Dendritic cell treated with granulocyte-macrophage colony-stimulating factor and Interleukin-4, amounts not matched to agents 40 ng/mL and 50 ng/mL, for 4 days (primary cell): ENCODE measurements at regions not wholly inside any gene's neighbourhood (a gene's known extent, or its start where the extent isn't known, plus 50 kb on each side); places are given as distances from the start of the nearest gene placed in this dataset.
"Not testable (repeated sequence)": the region's sequence is repeated elsewhere in the genome, so short reads cannot be mapped to it uniquely, and the experiment has no call there.

Experiments used
- H3K27ac Mint-ChIP-seq: one replicate; pipeline ENCODE4 v1.8.0; 2022; ENCODE audit warnings: mild to moderate bottlenecking, mixed read lengths
- H3K27me3 Mint-ChIP-seq: one replicate; pipeline ENCODE4 v1.8.0; 2022; ENCODE audit warnings: mild to moderate bottlenecking, mixed read lengths
- H3K36me3 Mint-ChIP-seq: one replicate; pipeline ENCODE4 v1.8.0; 2022; ENCODE audit warnings: low read depth, mixed read lengths
- H3K4me1 Mint-ChIP-seq: one replicate; pipeline ENCODE4 v1.8.0; 2022; ENCODE audit warnings: low read depth, mixed read lengths
- H3K4me3 Mint-ChIP-seq: one replicate; pipeline ENCODE4 v1.8.0; 2022; ENCODE audit warnings: mild to moderate bottlenecking, moderate library complexity, mixed read lengths
- H3K9me3 Mint-ChIP-seq: one replicate; pipeline ENCODE4 v1.8.0; 2022; ENCODE audit warnings: mixed read lengths
- intact Hi-C: fragments of 100-400 bp; cut with micrococcal nuclease; formaldehyde crosslinking; loops from one replicate; pipeline ENCODE4 v1.15.0; 2022

GRCh38 chr3:72065236-72065635 is 280.3 kb upstream of the PROK2 start:
- Mint-ChIP-seq H3K9me3 (peaks cover 16% of the 10 kb centered on the region), H3K27me3 (peaks cover 31% of the 10 kb centered on the region), H3K4me3 (no peak overlapping the region), H3K36me3 (no peaks in the 10 kb centered on the region), H3K4me1 (peaks cover 14% of the 10 kb centered on the region), H3K27ac (no peak overlapping the region)
- intact Hi-C loops: no loop called here

GRCh38 chr3:72064727-72065126 is 279.8 kb upstream of the PROK2 start:
- H3K9me3 Mint-ChIP-seq: peaks cover 16% of the 10 kb centered on the region
- H3K27me3 Mint-ChIP-seq: peaks cover 31% of the 10 kb centered on the region
- H3K4me3 Mint-ChIP-seq, H3K36me3 Mint-ChIP-seq, intact Hi-C loops, H3K27ac Mint-ChIP-seq: not testable (repeated sequence)
- H3K4me1 Mint-ChIP-seq: peaks cover 14% of the 10 kb centered on the region

- Mint-ChIP-seq H3K27ac (no peak overlapping the region), H3K27me3 (peaks cover 28% of the 10 kb centered on the region), H3K4me3 (no peak overlapping the region), H3K9me3 (peaks cover 16% of the 10 kb centered on the region), H3K36me3 (no peaks in the 10 kb centered on the region), H3K4me1 (peaks cover 16% of the 10 kb centered on the region)
- intact Hi-C loops: no loop called here
Measured at GRCh38 chr3:72062017-72062416, 277.1 kb upstream of the PROK2 start.

- H3K4me1 Mint-ChIP-seq: peaks cover 8% of the 10 kb centered on the region
Measured at GRCh38 chr3:72060447-72061034, 275.6 kb upstream of the PROK2 start.

GRCh38 chr3:72058493-72059081 is 273.6 kb upstream of the PROK2 start:
- intact Hi-C loops: no loop called here
- no peak overlapping the region for H3K4me3 Mint-ChIP-seq
- H3K27me3 Mint-ChIP-seq: peaks cover 13% of the 10 kb centered on the region
- no peaks in the 10 kb centered on the region for H3K36me3 Mint-ChIP-seq
- H3K27ac Mint-ChIP-seq: no peak overlapping the region
- H3K4me1 Mint-ChIP-seq: peaks cover 8% of the 10 kb centered on the region
- peaks cover 5% of the 10 kb centered on the region for H3K9me3 Mint-ChIP-seq

More at GRCh38 chr3:72060447-72061034, 275.6 kb upstream of the PROK2 start:
- peaks cover 16% of the 10 kb centered on the region for H3K9me3 Mint-ChIP-seq
- intact Hi-C loops: no loop called here
- H3K4me3 Mint-ChIP-seq: no peak overlapping the region
- no peak overlapping the region for H3K27ac Mint-ChIP-seq
- peaks cover 17% of the 10 kb centered on the region for H3K27me3 Mint-ChIP-seq
- H3K36me3 Mint-ChIP-seq: no peaks in the 10 kb centered on the region

GRCh38 chr3:72055436-72055835 is 270.5 kb upstream of the PROK2 start:
- Mint-ChIP-seq H3K27me3 (no peaks in the 10 kb centered on the region), H3K36me3 (no peaks in the 10 kb centered on the region), H3K4me3 (no peak overlapping the region), H3K27ac (no peak overlapping the region), H3K4me1 (peaks cover 16% of the 10 kb centered on the region), H3K9me3 (no peaks in the 10 kb centered on the region)
- intact Hi-C loops: no loop called here

- H3K27ac Mint-ChIP-seq: no peak overlapping the region
- no peaks in the 10 kb centered on the region for H3K27me3 Mint-ChIP-seq
- no peaks in the 10 kb centered on the region for H3K36me3 Mint-ChIP-seq
- no peaks in the 10 kb centered on the region for H3K9me3 Mint-ChIP-seq
- H3K4me1 Mint-ChIP-seq: peaks cover 16% of the 10 kb centered on the region
- intact Hi-C loops: no loop called here
- H3K4me3 Mint-ChIP-seq: no peak overlapping the region
Measured at GRCh38 chr3:72054976-72055375, 270.0 kb upstream of the PROK2 start.

GRCh38 chr3:72052841-72053409 is 268.0 kb upstream of the PROK2 start:
- H3K27ac Mint-ChIP-seq: no peak overlapping the region
- no peaks in the 10 kb centered on the region for H3K9me3 Mint-ChIP-seq
- peaks cover 3% of the 10 kb centered on the region for H3K27me3 Mint-ChIP-seq
- intact Hi-C loops: no loop called here
- H3K4me3 Mint-ChIP-seq: no peak overlapping the region
- H3K36me3 Mint-ChIP-seq: no peaks in the 10 kb centered on the region
- H3K4me1 Mint-ChIP-seq: peaks cover 20% of the 10 kb centered on the region

- no peak overlapping the region for H3K27ac Mint-ChIP-seq
- no peaks in the 10 kb centered on the region for H3K36me3 Mint-ChIP-seq
- H3K27me3 Mint-ChIP-seq: peaks cover 4% of the 10 kb centered on the region
- intact Hi-C loops: no loop called here
- no peaks in the 10 kb centered on the region for H3K9me3 Mint-ChIP-seq
- H3K4me3 Mint-ChIP-seq: no peak overlapping the region
- peaks cover 27% of the 10 kb centered on the region for H3K4me1 Mint-ChIP-seq
Measured at GRCh38 chr3:72050771-72051170, 265.8 kb upstream of the PROK2 start.

- peaks cover 4% of the 10 kb centered on the region for H3K27me3 Mint-ChIP-seq
- intact Hi-C loops: no loop called here
- H3K36me3 Mint-ChIP-seq: no peaks in the 10 kb centered on the region
- no peak overlapping the region for H3K4me3 Mint-ChIP-seq
- H3K4me1 Mint-ChIP-seq: peaks cover 27% of the 10 kb centered on the region
- no peak overlapping the region for H3K27ac Mint-ChIP-seq
- no peaks in the 10 kb centered on the region for H3K9me3 Mint-ChIP-seq
Measured at GRCh38 chr3:72050048-72050632, 265.2 kb upstream of the PROK2 start.

- H3K9me3 Mint-ChIP-seq: no peaks in the 10 kb centered on the region
- H3K27ac Mint-ChIP-seq: no peak overlapping the region
- H3K4me3 Mint-ChIP-seq: no peak overlapping the region
- intact Hi-C loops: no loop called here
- H3K36me3 Mint-ChIP-seq: no peaks in the 10 kb centered on the region
- peaks cover 33% of the 10 kb centered on the region for H3K4me1 Mint-ChIP-seq
- H3K27me3 Mint-ChIP-seq: peaks cover 4% of the 10 kb centered on the region
Measured at GRCh38 chr3:72049300-72049699, 264.4 kb upstream of the PROK2 start.

- no peak overlapping the region for H3K27ac Mint-ChIP-seq
- no peaks in the 10 kb centered on the region for H3K9me3 Mint-ChIP-seq
- H3K36me3 Mint-ChIP-seq: no peaks in the 10 kb centered on the region
- peak overlapping the region; percentile 27 for H3K4me3 Mint-ChIP-seq
- peaks cover 4% of the 10 kb centered on the region for H3K27me3 Mint-ChIP-seq
- peaks cover 37% of the 10 kb centered on the region for H3K4me1 Mint-ChIP-seq
- intact Hi-C loops: no loop called here
Measured at GRCh38 chr3:72048873-72049272, 263.9 kb upstream of the PROK2 start.

GRCh38 chr3:72047221-72047871 is 262.4 kb upstream of the PROK2 start:
- intact Hi-C loops: no loop called here
- H3K9me3 Mint-ChIP-seq: no peaks in the 10 kb centered on the region
- H3K27me3 Mint-ChIP-seq: peaks cover 6% of the 10 kb centered on the region
- H3K4me3 Mint-ChIP-seq: no peak overlapping the region
- peak overlapping the region; percentile 12 for H3K27ac Mint-ChIP-seq
- H3K4me1 Mint-ChIP-seq: peaks cover 50% of the 10 kb centered on the region
- H3K36me3 Mint-ChIP-seq: no peaks in the 10 kb centered on the region

GRCh38 chr3:72044231-72044855 is 259.4 kb upstream of the PROK2 start:
- Mint-ChIP-seq H3K27ac (peak overlapping the region; percentile 42), H3K9me3 (no peaks in the 10 kb centered on the region), H3K4me1 (peaks cover 48% of the 10 kb centered on the region), H3K4me3 (no peak overlapping the region), H3K27me3 (peaks cover 27% of the 10 kb centered on the region), H3K36me3 (no peaks in the 10 kb centered on the region)
- intact Hi-C loops: no loop called here
